GM20000 (cell line): ENCODE measurements at regions not wholly inside any gene's neighbourhood (a gene's known extent, or its start where the extent isn't known, plus 50 kb on each side); places are given as distances from the start of the nearest gene placed in this dataset.

Experiments
- DNase-seq: peaks from one replicate; pipeline ENCODE4 v3.0.0; 2012; ENCODE audit warnings: low spot score
- TF ChIP-seq, protein P1 (sequence below): IDR thresholded peaks from 2 replicates; pipeline ENCODE4 v1.5.1; 2012; ENCODE audit warnings: mild to moderate bottlenecking, control low read depth; ENCODE audit errors: extremely low read depth, missing control alignments

DNA sequence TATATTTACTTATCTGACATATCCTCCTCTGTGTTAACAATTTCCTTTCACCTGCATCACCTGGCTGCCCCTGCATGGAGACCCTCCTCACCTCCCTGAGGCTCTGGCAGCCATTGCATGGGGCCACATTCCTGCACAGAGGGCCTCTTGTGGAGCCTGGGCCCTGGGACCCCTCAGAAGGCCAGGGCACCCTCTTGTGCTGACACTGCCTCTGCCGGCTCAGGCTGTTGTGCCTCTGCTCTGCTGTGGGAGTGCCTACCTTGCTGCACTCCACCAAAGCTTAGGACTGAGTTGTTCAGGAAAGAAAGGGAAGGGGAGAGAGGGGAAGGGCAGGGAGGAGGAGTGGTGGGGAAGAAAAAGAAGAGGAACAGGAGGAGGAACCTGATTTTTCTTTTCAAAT, 194.5 kb downstream of the ADAMTS15 start:
- no peak for DNase-seq
- TF ChIP-seq, protein P1, sequence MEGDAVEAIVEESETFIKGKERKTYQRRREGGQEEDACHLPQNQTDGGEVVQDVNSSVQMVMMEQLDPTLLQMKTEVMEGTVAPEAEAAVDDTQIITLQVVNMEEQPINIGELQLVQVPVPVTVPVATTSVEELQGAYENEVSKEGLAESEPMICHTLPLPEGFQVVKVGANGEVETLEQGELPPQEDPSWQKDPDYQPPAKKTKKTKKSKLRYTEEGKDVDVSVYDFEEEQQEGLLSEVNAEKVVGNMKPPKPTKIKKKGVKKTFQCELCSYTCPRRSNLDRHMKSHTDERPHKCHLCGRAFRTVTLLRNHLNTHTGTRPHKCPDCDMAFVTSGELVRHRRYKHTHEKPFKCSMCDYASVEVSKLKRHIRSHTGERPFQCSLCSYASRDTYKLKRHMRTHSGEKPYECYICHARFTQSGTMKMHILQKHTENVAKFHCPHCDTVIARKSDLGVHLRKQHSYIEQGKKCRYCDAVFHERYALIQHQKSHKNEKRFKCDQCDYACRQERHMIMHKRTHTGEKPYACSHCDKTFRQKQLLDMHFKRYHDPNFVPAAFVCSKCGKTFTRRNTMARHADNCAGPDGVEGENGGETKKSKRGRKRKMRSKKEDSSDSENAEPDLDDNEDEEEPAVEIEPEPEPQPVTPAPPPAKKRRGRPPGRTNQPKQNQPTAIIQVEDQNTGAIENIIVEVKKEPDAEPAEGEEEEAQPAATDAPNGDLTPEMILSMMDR = no peak

DNA sequence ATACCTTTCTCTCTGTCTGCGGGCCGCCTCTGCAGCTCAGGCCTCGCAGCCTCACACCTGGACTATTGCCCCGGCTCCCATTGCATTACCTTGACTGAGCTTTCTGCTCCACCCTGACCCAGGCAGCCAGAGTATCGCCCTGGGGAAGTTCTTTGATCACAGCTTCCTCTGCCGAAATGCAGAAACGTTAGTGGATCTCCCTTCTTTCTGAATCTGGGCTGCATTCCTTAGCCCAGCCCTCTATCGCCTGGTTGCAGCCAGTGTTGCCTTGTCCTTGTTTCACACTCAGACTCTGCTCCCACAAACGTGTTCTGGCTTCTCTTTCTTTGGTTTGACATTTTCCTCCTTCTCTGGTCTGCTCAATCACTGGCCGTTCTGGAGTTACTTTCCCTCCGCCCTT, 195.7 kb downstream of the ADAMTS15 start:
- TF ChIP-seq, protein P1 = no peak
- DNase-seq = no peak

DNA sequence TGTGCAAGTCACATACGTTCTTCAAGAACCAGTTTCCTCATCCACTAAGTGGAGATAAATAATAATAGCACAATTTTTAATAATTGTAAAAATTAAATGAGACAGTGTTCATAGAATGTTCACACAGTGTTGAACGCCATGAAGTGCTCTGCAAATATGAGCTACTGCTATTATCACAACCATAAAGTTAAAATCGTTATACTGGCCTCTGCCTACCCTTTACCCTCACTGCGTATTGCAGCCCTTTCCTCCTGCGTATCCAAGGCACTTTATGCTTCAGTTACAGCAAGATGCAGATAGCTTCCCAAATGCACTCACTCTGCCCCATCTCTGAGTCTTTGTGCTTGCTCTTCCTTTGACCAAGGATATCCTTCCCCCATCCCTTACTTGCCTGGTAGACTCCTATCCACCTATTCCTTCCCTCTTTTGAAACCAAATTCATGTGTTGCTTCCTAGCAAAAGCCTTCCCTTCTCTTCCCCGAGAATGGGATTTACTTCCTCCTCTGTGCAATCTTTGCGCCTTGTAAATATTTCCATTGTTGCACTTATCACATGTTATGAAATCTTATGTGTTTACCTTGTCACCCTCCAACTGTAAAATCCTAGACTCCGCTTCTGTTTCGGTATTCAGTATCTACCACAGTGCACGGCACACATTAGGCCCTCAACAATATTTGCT, 196.9 kb downstream of the ADAMTS15 start:
- TF ChIP-seq, protein P1 = no peak
- DNase-seq = no peak

DNA sequence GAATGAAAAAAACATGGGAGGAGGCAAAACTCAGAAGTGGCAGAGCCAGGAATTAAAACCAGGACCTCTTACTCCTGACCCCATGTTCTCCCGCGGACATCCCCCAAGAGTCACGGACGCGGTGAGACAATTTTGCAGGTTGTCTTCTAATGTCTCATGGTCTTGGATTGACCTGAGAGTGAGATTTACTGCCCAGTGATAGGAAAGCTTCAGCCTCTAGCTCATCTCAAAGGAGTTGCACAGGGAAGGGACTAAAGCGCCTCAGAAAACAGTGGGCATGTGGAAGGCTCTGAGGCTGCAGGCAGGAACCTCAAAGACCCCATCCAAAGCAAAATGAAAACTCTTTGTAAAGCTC, 197.4 kb downstream of the ADAMTS15 start:
- DNase-seq = no peak
- TF ChIP-seq, protein P1 = no peak

DNA sequence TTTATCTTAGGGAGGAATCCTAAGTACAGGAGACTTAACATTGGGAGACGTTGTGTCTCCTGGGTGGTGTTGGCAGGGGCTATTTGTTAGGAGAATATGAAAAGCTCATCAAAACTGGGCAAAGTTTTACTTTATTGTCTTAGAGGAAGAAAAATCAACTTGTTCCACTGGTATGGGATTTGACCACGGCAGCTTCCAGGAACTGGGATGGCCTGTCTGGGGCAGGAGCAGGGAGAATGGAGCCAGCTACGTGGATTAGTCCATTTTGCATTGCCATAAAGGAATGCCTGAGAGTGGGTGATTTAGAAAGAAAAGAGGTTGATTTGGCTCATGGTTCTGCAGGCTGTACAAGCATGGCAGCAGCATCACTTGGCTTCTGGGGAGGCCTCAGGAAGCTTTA, 198.4 kb downstream of the ADAMTS15 start:
- no peak for DNase-seq

DNA sequence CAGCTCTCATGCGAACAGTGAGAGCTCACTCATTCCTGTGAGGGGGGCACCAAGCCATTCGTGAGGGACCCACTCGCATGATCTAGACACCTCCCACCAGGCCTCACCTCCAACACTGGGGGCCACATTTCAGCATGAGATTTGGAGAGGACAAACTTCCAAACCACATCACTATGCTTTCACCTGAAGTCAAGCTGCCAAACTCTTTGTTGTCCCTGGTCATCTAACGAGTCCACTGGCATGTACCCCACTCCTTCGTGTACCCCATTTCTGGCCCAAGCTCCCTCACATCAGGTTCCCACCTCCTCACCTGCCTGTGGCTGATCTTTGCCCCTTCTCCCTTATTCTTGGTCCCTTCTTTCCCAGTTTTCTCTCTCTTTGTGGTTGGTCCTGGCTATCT, 198.9 kb downstream of the ADAMTS15 start:
- DNase-seq = no peak
- TF ChIP-seq, protein P1 = no peak

More for the DNA sequence above, 198.4 kb downstream of the ADAMTS15 start:
- TF ChIP-seq, protein P1 = no peak

DNA sequence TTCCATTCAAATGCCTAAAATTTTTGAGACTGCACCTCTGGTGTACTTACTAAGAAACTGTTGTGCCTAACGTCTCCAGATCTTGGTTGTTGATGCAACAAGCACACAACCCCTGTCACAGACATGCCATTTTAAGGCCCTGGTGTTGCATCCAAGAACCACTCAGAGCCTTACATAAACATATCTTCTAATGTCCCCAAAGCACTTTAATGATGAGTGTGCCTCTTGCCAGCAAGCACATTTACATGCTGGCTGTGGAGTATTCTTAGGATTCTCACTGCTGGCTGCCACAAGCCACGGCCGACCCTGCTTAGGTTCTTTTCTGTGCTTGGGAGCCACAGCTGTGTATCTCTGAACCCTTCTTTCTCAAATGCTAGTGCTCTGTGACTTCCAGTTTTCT, 201.4 kb downstream of the ADAMTS15 start:
- TF ChIP-seq, protein P1 = no peak
- DNase-seq = no peak
